RWPE2 (cell line): ENCODE measurements at regions not wholly inside any gene's neighbourhood (a gene's known extent, or its start where the extent isn't known, plus 50 kb on each side); places are given as distances from the start of the nearest gene placed in this dataset.

Experiments
- ATAC-seq: fragments of 200-7000 bp; cut with Tn5 transposase; 3 replicates; pipeline ENCODE4 v1.9.1; 2021; ENCODE audit warnings: low read depth
- DNase-seq: peaks from one replicate; pipeline ENCODE4 v3.0.0-alpha.2; 2020; ENCODE audit warnings: low spot score
- H3K27ac ChIP-seq: fragments of 450-650 bp; 2 replicates; pipeline ENCODE4 v1.5.1; 2017; ENCODE audit warnings: mild to moderate bottlenecking; ENCODE audit not compliant: poor library complexity, severe bottlenecking
- H3K27me3 ChIP-seq: fragments of 250-450 bp; sonication (Bioruptor Pico); 2 replicates; pipeline ENCODE4 v1.5.1; 2021; ENCODE audit warnings: mild to moderate bottlenecking, moderate library complexity; ENCODE audit not compliant: insufficient read depth, poor library complexity, severe bottlenecking
- H3K36me3 ChIP-seq: fragments of 250-450 bp; sonication (Bioruptor Pico); 2 replicates; pipeline ENCODE4 v1.5.1; 2020; ENCODE audit warnings: low read depth, mild to moderate bottlenecking, moderate library complexity
- H3K4me1 ChIP-seq: fragments of 250-450 bp; sonication (Bioruptor Pico); 2 replicates; pipeline ENCODE4 v1.5.1; 2021; ENCODE audit warnings: mild to moderate bottlenecking, moderate library complexity; ENCODE audit not compliant: insufficient read depth, poor library complexity, severe bottlenecking
- H3K4me3 ChIP-seq: fragments of 250-450 bp; sonication (Bioruptor Pico); 2 replicates; pipeline ENCODE4 v1.5.1; 2021; ENCODE audit warnings: mild to moderate bottlenecking, moderate library complexity; ENCODE audit not compliant: severe bottlenecking
- H3K9me3 ChIP-seq: fragments of 250-450 bp; sonication (Bioruptor Pico); 2 replicates; pipeline ENCODE4 v1.5.1; 2021; ENCODE audit warnings: mild to moderate bottlenecking, moderate library complexity; ENCODE audit not compliant: severe bottlenecking
- CTCF ChIP-seq: fragments of 450-650 bp; IDR thresholded peaks from one replicate; pipeline ENCODE4 v1.5.1; 2017; ENCODE audit warnings: mild to moderate bottlenecking, moderate library complexity; ENCODE audit not compliant: poor library complexity, severe bottlenecking

GRCh38 chr10:53072144-53072543 is 299.6 kb upstream of the MBL2 start:
- Histone ChIP-seq H3K4me3 (no peak overlapping the region), H3K27ac (no peak overlapping the region), H3K9me3 (no peaks in the 10 kb centered on the region), H3K27me3 (no peaks in the 10 kb centered on the region), H3K4me1 (no peaks in the 10 kb centered on the region), H3K36me3 (no peaks in the 10 kb centered on the region)
- DNase-seq, result no peak
- ATAC-seq, result no peak
- TF ChIP-seq CTCF, result no peak

GRCh38 chr10:53071505-53072125 is 299.0 kb upstream of the MBL2 start:
- H3K4me3 ChIP-seq, result no peak overlapping the region
- no peaks in the 10 kb centered on the region for H3K36me3 ChIP-seq
- ATAC-seq (no peak), DNase-seq (no peak)
- no peaks in the 10 kb centered on the region for H3K9me3 ChIP-seq
- TF ChIP-seq CTCF, result no peak
- no peaks in the 10 kb centered on the region for H3K4me1 ChIP-seq
- no peaks in the 10 kb centered on the region for H3K27me3 ChIP-seq
- no peak overlapping the region for H3K27ac ChIP-seq

- H3K4me3 ChIP-seq, result no peak overlapping the region
- TF ChIP-seq CTCF, result no peak
- H3K36me3 ChIP-seq, result no peaks in the 10 kb centered on the region
- no peak for DNase-seq
- no peaks in the 10 kb centered on the region for H3K9me3 ChIP-seq
- H3K27ac ChIP-seq, result no peak overlapping the region
- H3K27me3 ChIP-seq, result no peaks in the 10 kb centered on the region
- no peaks in the 10 kb centered on the region for H3K4me1 ChIP-seq
- ATAC-seq, result no peak
Measured at GRCh38 chr10:53069013-53069412, 296.4 kb upstream of the MBL2 start.

GRCh38 chr10:53064614-53065013 is 292.0 kb upstream of the MBL2 start:
- no peaks in the 10 kb centered on the region for H3K9me3 ChIP-seq
- no peaks in the 10 kb centered on the region for H3K4me1 ChIP-seq
- H3K27me3 ChIP-seq, result no peaks in the 10 kb centered on the region
- H3K4me3 ChIP-seq, result no peak overlapping the region
- H3K27ac ChIP-seq, result no peak overlapping the region
- no peaks in the 10 kb centered on the region for H3K36me3 ChIP-seq
- no peak for ATAC-seq
- DNase-seq, result no peak
- TF ChIP-seq CTCF, result no peak

GRCh38 chr10:53063805-53064204 is 291.2 kb upstream of the MBL2 start:
- Histone ChIP-seq H3K4me3 (no peak overlapping the region), H3K9me3 (no peaks in the 10 kb centered on the region), H3K27ac (no peak overlapping the region), H3K27me3 (no peaks in the 10 kb centered on the region), H3K4me1 (no peaks in the 10 kb centered on the region), H3K36me3 (no peaks in the 10 kb centered on the region)
- ATAC-seq (no peak), DNase-seq (no peak)
- TF ChIP-seq CTCF, result no peak
